ENCODE measurements at regions not wholly inside any gene's neighbourhood (a gene's known extent, or its start where the extent isn't known, plus 50 kb on each side); places are given as distances from the start of the nearest gene placed in this dataset.

- H3K27ac Mint-ChIP-seq, result no peak overlapping the region
These were observed 115.1 kb upstream of the FAM174B start for GRCh38 chr15:92770641-92771040.

More at GRCh38 chr15:92770641-92771040, 115.1 kb upstream of the FAM174B start:
- no peaks in the 10 kb centered on the region for H3K36me3 ChIP-seq (ENCODE audit: insufficient read depth)
- Mint-ChIP-seq H3K27me3 (ENCODE audit: insufficient read depth, low read depth, poor library complexity) (peaks cover 4% of the 10 kb centered on the region), H3K9me3 (peaks cover 25% of the 10 kb centered on the region), H3K4me1 (no peaks in the 10 kb centered on the region; the same call in 2 of the 3 replicates), H3K4me3 (no peak overlapping the region), H3K36me3 (ENCODE audit: low read depth) (peaks cover 6% of the 10 kb centered on the region)
- no peaks in the 10 kb centered on the region for H4K20me1 ChIP-seq (replicated peaks; ENCODE audit: insufficient read depth)
- no peak overlapping the region for H3K27ac ChIP-seq (ENCODE audit: low read depth)
- H3K4me1 ChIP-seq (ENCODE audit: insufficient read depth), result no peaks in the 10 kb centered on the region
- TF ChIP-seq ZNF462 (CRISPR knock-in tag; IDR thresholded peaks at IDR 0.05) (no peak), ZNF331 (CRISPR knock-in tag; IDR thresholded peaks at IDR 0.05; ENCODE audit: low read depth) (no peak), CTCF (conservative IDR thresholded peaks at IDR 0.05; ENCODE audit: low read depth in 2 of 2) (no peak), NANOG (IDR thresholded peaks at IDR 0.05; ENCODE audit: borderline replicate concordance) (no peak), POLR2AphosphoS5 (IDR thresholded peaks at IDR 0.05; ENCODE audit: low read depth) (no peak), STAT1 (IDR thresholded peaks at IDR 0.05; ENCODE audit: unreplicated experiment) (no peak), REST (IDR thresholded peaks at IDR 0.05; ENCODE audit: unreplicated experiment) (no peak), ETS1 (IDR thresholded peaks at IDR 0.05) (no peak), EZH2 (IDR thresholded peaks at IDR 0.05; ENCODE audit: low read depth, unreplicated experiment) (no peak), ZNF114 (CRISPR knock-in tag; IDR thresholded peaks at IDR 0.05) (no peak), JUNB (IDR thresholded peaks at IDR 0.05; ENCODE audit: unreplicated experiment) (no peak), EZH2phosphoT487 (IDR thresholded peaks at IDR 0.05; ENCODE audit: unreplicated experiment) (no peak), CREB1 (CRISPR knock-in tag; IDR thresholded peaks at IDR 0.05; ENCODE audit: low read depth) (no peak)
- H3K9me2 ChIP-seq (ENCODE audit: insufficient read depth), result no peaks in the 10 kb centered on the region
- H3F3A ChIP-seq (replicated peaks; ENCODE audit: low read depth), result no peaks in the 10 kb centered on the region
- H3K27me3 ChIP-seq (ENCODE audit: insufficient read depth), result no peaks in the 10 kb centered on the region
- H2AFZ ChIP-seq, result no peak overlapping the region
- ATAC-seq (no peak), DNase-seq (ENCODE audit: low spot score) (no peak)
- no peaks in the 10 kb centered on the region for H3K79me2 ChIP-seq (replicated peaks; ENCODE audit: insufficient read depth)
- no peak overlapping the region for H3K4me2 ChIP-seq
- H3K4me3 ChIP-seq, result no peak overlapping the region

Measured in GM23338 (cell line).